SK-N-SH treated with all-trans-retinoic acid at 6 μM for 48 hours (cell line): ENCODE measurements at regions not wholly inside any gene's neighbourhood (a gene's known extent, or its start where the extent isn't known, plus 50 kb on each side); places are given as distances from the start of the nearest gene placed in this dataset.
"Not testable (repeated sequence)": the region's sequence is repeated elsewhere in the genome, so short reads cannot be mapped to it uniquely, and the experiment has no call there.

Experiments
- PPARA ChIP-seq: fragments of 250-450 bp; sonication (Bioruptor Pico); IDR thresholded peaks from 2 replicates; pipeline ENCODE4 v1.5.0; 2020; ENCODE audit warnings: mild to moderate bottlenecking, borderline replicate concordance
- TCF4 ChIP-seq: fragments of 250-450 bp; sonication (Bioruptor Pico); IDR thresholded peaks from 2 replicates; pipeline ENCODE4 v1.8.0; 2021; ENCODE audit warnings: mild to moderate bottlenecking, moderate library complexity, borderline replicate concordance
- TF ChIP-seq, protein P1 (sequence below): fragments of 250-450 bp; sonication (Bioruptor Pico); IDR thresholded peaks from 2 replicates; pipeline ENCODE4 v1.8.0; 2020; ENCODE audit warnings: mild to moderate bottlenecking, moderate library complexity, borderline replicate concordance
- TF ChIP-seq, protein P2 (sequence below): fragments of 250-450 bp; sonication (Bioruptor Pico); IDR thresholded peaks from 2 replicates; pipeline ENCODE4 v1.5.1; 2021; ENCODE audit warnings: mild to moderate bottlenecking, moderate library complexity

DNA sequence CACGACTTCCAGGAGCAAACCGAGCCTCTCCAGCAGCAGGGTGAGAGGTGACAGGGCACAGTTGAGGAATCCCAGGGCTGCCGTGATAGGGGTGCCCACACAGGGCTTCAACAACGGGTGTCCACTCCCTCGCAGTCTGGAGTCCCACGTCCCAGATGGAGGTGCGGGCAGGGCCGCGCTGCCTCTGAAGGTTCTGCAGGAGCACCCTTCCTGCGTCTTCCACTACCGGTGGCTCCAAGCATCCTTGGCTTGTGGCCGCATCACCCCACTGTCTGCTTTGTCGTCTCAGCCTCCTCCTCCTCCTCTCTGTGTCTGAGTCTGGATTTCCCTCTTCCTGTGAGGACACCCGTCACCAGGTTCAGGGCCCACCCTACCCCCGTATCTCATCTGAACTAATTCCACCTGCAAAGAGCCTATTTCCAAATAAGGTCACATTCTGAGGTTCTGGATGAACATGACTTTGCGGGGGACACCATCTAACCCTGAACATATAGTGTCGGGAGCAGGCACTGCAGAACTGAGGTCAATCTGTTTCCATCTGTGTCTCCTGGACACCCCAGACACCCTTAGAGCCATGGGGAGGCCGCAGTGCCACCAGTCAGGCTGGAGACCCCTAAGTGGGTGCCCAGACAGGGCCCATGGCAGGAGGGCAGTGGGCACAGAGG, 117.3 kb upstream of the FOXD4L5 start:
- TF ChIP-seq TCF4, PPARA (CRISPR knock-in tag): not testable (repeated sequence)
- TF ChIP-seq, protein P1, sequence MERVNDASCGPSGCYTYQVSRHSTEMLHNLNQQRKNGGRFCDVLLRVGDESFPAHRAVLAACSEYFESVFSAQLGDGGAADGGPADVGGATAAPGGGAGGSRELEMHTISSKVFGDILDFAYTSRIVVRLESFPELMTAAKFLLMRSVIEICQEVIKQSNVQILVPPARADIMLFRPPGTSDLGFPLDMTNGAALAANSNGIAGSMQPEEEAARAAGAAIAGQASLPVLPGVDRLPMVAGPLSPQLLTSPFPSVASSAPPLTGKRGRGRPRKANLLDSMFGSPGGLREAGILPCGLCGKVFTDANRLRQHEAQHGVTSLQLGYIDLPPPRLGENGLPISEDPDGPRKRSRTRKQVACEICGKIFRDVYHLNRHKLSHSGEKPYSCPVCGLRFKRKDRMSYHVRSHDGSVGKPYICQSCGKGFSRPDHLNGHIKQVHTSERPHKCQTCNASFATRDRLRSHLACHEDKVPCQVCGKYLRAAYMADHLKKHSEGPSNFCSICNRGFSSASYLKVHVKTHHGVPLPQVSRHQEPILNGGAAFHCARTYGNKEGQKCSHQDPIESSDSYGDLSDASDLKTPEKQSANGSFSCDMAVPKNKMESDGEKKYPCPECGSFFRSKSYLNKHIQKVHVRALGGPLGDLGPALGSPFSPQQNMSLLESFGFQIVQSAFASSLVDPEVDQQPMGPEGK (CRISPR knock-in tag) = not testable (repeated sequence)
- TF ChIP-seq, protein P2, sequence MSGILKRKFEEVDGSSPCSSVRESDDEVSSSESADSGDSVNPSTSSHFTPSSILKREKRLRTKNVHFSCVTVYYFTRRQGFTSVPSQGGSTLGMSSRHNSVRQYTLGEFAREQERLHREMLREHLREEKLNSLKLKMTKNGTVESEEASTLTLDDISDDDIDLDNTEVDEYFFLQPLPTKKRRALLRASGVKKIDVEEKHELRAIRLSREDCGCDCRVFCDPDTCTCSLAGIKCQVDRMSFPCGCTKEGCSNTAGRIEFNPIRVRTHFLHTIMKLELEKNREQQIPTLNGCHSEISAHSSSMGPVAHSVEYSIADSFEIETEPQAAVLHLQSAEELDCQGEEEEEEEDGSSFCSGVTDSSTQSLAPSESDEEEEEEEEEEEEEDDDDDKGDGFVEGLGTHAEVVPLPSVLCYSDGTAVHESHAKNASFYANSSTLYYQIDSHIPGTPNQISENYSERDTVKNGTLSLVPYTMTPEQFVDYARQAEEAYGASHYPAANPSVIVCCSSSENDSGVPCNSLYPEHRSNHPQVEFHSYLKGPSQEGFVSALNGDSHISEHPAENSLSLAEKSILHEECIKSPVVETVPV (CRISPR knock-in tag) = not testable (repeated sequence)
